Endothelial cell of umbilical vein (primary cell): ENCODE measurements at regions not wholly inside any gene's neighbourhood (a gene's known extent, or its start where the extent isn't known, plus 50 kb on each side); places are given as distances from the start of the nearest gene placed in this dataset.

Source experiments
- BruUV-seq: library from RNA; stranded (reverse); fragments of 400-500 nt; replicated peaks from 2 replicates; lab custom pipeline; 2021; lab: Mats Ljungman, UMichigan
- CTCF ChIA-PET: fragments of 300-600, 350-600 bp; sonication (Branson Sonifier 250); formaldehyde crosslinking; loops from one replicate; lab custom pipeline; 2021; ENCODE audit warnings: antibody characterized with exemption, inconsistent platforms; lab: Charles Lee
- POLR2A ChIA-PET: fragments of 300-600, 350-600 bp; sonication (Branson Sonifier 250); formaldehyde crosslinking; loops from one replicate; lab custom pipeline; 2021; ENCODE audit warnings: antibody characterized with exemption, inconsistent platforms; lab: Charles Lee
- DNase-seq: peaks from one replicate; pipeline ENCODE4 v3.0.0-alpha.2; 2011; ENCODE audit warnings: low read depth, low spot score
- FAIRE-seq: peaks from 2 replicates; lab custom pipeline; 2011; peaks lifted over from hg19 to GRCh38; lab: Jason Lieb, UNC
- H2AFZ ChIP-seq: 2 replicates; pipeline ENCODE4 v1.6.0; 2012; ENCODE audit warnings: low read depth, low read length, control low read depth, inconsistent platforms
- H3K27ac ChIP-seq: 2 replicates; pipeline ENCODE4 v1.5.1; 2011; ENCODE audit warnings: low read depth, mild to moderate bottlenecking, control low read depth, low read length, moderate library complexity; ENCODE audit not compliant: insufficient read depth
- H3K27me3 ChIP-seq, 2 experiments: 2 replicates each; pipeline versions ENCODE4 v1.6.0 to v1.6.1; 2011; ENCODE audit warnings: low read length in 2 of 2, mixed read lengths in 1 of 2; ENCODE audit not compliant: control insufficient read depth in 2 of 2, insufficient read depth in 2 of 2
- H3K36me3 ChIP-seq, 2 experiments: 2 replicates in 1 of 2; 3 replicates in 1 of 2; pipeline ENCODE4 v1.5.1; 2011; ENCODE audit warnings: low read length in 2 of 2, mild to moderate bottlenecking in 1 of 2, moderate library complexity in 1 of 2; ENCODE audit not compliant: control insufficient read depth in 2 of 2, insufficient read depth in 2 of 2; ENCODE audit errors: extremely low read depth in 1 of 2
- H3K4me1 ChIP-seq: 3 replicates; pipeline ENCODE4 v1.5.1; 2011; ENCODE audit warnings: mild to moderate bottlenecking, low read length; ENCODE audit not compliant: control insufficient read depth, insufficient read depth; ENCODE audit errors: extremely low read depth
- H3K4me2 ChIP-seq: 2 replicates; pipeline ENCODE4 v1.6.1; 2011; ENCODE audit warnings: low read length, control low read depth, mixed read lengths; ENCODE audit not compliant: insufficient read depth
- H3K4me3 ChIP-seq, 3 experiments: fragments of 200-600 bp in 1 of 3; sonication (generic), shearing (Covaris generic) in 1 of 3; replicated peaks in 1 of 3; 2 replicates each; pipeline ENCODE4 v1.5.1; 2011 to 2016; ENCODE audit warnings: control low read depth in 3 of 3, low read length in 3 of 3, mild to moderate bottlenecking in 2 of 3, inconsistent platforms in 1 of 3, low read depth in 1 of 3, moderate library complexity in 1 of 3; ENCODE audit not compliant: insufficient read depth in 1 of 3
- H3K79me2 ChIP-seq: 2 replicates; pipeline ENCODE4 v1.6.0; 2012; ENCODE audit warnings: low read length, inconsistent platforms; ENCODE audit not compliant: control insufficient read depth, insufficient read depth
- H3K9ac ChIP-seq: replicated peaks from 2 replicates; pipeline ENCODE3; 2011; ENCODE audit warnings: low read length, control low read depth; ENCODE audit not compliant: insufficient read depth; ENCODE audit errors: extremely low read depth
- H3K9me1 ChIP-seq: replicated peaks from 3 replicates; pipeline ENCODE4 v1.6.0; 2011; ENCODE audit warnings: mild to moderate bottlenecking, low read length; ENCODE audit not compliant: control insufficient read depth, insufficient read depth; ENCODE audit errors: extremely low read depth
- H3K9me3 ChIP-seq: replicated peaks from 2 replicates; pipeline ENCODE4 v1.5.1; 2012; ENCODE audit warnings: low read length, inconsistent platforms; ENCODE audit not compliant: control insufficient read depth, insufficient read depth
- H4K20me1 ChIP-seq: replicated peaks from 2 replicates; pipeline ENCODE3; 2011; ENCODE audit warnings: mild to moderate bottlenecking, low read length; ENCODE audit not compliant: control insufficient read depth, insufficient read depth; ENCODE audit errors: extremely low read depth
- EZH2 ChIP-seq: IDR thresholded peaks from 2 replicates; pipeline ENCODE4 v1.6.1; 2012; ENCODE audit warnings: borderline replicate concordance, low read depth, mild to moderate bottlenecking, moderate library complexity, low read length, inconsistent platforms; ENCODE audit not compliant: severe bottlenecking
- FOS ChIP-seq: IDR thresholded peaks from 2 replicates; pipeline ENCODE4 v1.6.1; 2011; ENCODE audit warnings: mild to moderate bottlenecking, low read length, moderate library complexity, borderline replicate concordance; ENCODE audit not compliant: insufficient read depth
- GATA2 ChIP-seq: IDR thresholded peaks from 2 replicates; pipeline ENCODE4 v1.7.0; 2011; ENCODE audit warnings: low read depth, mild to moderate bottlenecking, moderate library complexity, mixed read lengths, low read length; ENCODE audit not compliant: insufficient read length, insufficient read depth
- JUN ChIP-seq: IDR thresholded peaks from 2 replicates; pipeline ENCODE4 v1.6.1; 2011; ENCODE audit warnings: borderline replicate concordance, low read depth; ENCODE audit not compliant: insufficient read length, insufficient read depth
- MAX ChIP-seq: IDR thresholded peaks from 2 replicates; pipeline ENCODE4 v1.6.1; 2011; ENCODE audit not compliant: insufficient read depth, insufficient read length
- MYC ChIP-seq: IDR thresholded peaks from one replicate; pipeline ENCODE4 v1.6.1; 2011; ENCODE audit warnings: mild to moderate bottlenecking, low read depth, low read length
- POLR2A ChIP-seq: IDR thresholded peaks from 2 replicates; pipeline ENCODE4 v1.6.1; 2012; ENCODE audit warnings: low read depth, mild to moderate bottlenecking, control low read depth, low read length
- POLR2AphosphoS5 ChIP-seq: IDR thresholded peaks from 2 replicates; pipeline ENCODE4 v1.6.1; 2012; ENCODE audit warnings: low read depth, mild to moderate bottlenecking, control low read depth, low read length, moderate library complexity; ENCODE audit not compliant: insufficient read depth
- dilution Hi-C: fragments of 300-500 bp; cut with MboI; formaldehyde crosslinking; loops from one replicate; pipeline ENCODE4 v1.15.0; 2019; ENCODE audit warnings: low sequenced_read_pairs; ENCODE audit not compliant: extremely low pct_ligation_motif_present
- intact Hi-C: fragments of 100-400 bp; cut with micrococcal nuclease; formaldehyde crosslinking; loops from one replicate; pipeline ENCODE4 v1.10.0; 2022
- TF ChIP-seq, protein P1 (sequence below), 2 donors: IDR thresholded peaks; 1 replicate in 1 of 2; 2 replicates in 1 of 2; pipeline ENCODE4 v1.5.1; 2011; ENCODE audit warnings: low read length in 2 of 2, mild to moderate bottlenecking in 2 of 2, moderate library complexity in 2 of 2, control low read depth in 1 of 2, inconsistent platforms in 1 of 2, low read depth in 1 of 2; ENCODE audit not compliant: insufficient read depth in 1 of 2; ENCODE audit errors: extremely low read depth in 1 of 2

DNA sequence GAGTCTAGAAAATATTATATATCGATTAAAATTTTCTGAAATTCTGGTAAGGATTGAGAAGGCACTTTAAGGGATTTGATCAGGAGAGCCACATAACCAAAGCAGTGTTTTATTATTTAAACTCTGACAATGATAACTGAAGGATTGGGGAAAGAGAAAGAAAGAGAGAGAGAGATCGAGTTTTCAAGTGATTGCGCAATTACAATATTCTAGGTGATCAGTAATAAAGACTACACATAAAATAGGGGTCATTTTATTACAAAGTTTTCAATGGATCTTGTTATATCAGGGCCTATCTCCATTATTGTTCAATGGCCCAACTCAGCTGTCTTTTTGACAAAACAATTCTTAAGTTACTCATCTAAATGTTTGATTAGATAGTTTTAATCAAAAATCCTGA lies 541.5 kb upstream of the ZWINT start:
- no peaks in the 10 kb centered on the region for H3K4me1 ChIP-seq
- dilution Hi-C loops, result no loop called here
- ChIA-PET POLR2A (no interaction called here), CTCF (no interaction called here)
- peaks cover 3% of the 10 kb centered on the region for H3K9me3 ChIP-seq
- no peak overlapping the region for H3K27ac ChIP-seq
- H3K9ac ChIP-seq, result no peak overlapping the region
- intact Hi-C loops, result no loop called here
- BruUV-seq, result no TSS peak
- no peaks in the 10 kb centered on the region for H3K36me3 ChIP-seq
- DNase-seq (no peak), FAIRE-seq (no peak)
- H3K79me2 ChIP-seq, result no peaks in the 10 kb centered on the region
- TF ChIP-seq, protein P1, sequence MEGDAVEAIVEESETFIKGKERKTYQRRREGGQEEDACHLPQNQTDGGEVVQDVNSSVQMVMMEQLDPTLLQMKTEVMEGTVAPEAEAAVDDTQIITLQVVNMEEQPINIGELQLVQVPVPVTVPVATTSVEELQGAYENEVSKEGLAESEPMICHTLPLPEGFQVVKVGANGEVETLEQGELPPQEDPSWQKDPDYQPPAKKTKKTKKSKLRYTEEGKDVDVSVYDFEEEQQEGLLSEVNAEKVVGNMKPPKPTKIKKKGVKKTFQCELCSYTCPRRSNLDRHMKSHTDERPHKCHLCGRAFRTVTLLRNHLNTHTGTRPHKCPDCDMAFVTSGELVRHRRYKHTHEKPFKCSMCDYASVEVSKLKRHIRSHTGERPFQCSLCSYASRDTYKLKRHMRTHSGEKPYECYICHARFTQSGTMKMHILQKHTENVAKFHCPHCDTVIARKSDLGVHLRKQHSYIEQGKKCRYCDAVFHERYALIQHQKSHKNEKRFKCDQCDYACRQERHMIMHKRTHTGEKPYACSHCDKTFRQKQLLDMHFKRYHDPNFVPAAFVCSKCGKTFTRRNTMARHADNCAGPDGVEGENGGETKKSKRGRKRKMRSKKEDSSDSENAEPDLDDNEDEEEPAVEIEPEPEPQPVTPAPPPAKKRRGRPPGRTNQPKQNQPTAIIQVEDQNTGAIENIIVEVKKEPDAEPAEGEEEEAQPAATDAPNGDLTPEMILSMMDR (IDR thresholded peaks at IDR 0.05; ENCODE audit: extremely low read depth in 1 of 2, insufficient read depth in 1 of 2, low read depth in 1 of 2, low read length in 2 of 2), result no peak
- TF ChIP-seq EZH2 (no peak), JUN (no peak), POLR2AphosphoS5 (no peak), FOS (no peak), MAX (no peak), POLR2A (no peak), MYC (no peak), GATA2 (no peak)
- H3K4me2 ChIP-seq, result no peak overlapping the region
- H2AFZ ChIP-seq, result no peak overlapping the region
- no peaks in the 10 kb centered on the region for H3K9me1 ChIP-seq
- H3K27me3 ChIP-seq, result no peaks in the 10 kb centered on the region
- H3K4me3 ChIP-seq, result no peak overlapping the region
- no peaks in the 10 kb centered on the region for H4K20me1 ChIP-seq
